Suprapubic skin (tissue), 4 donors: ENCODE measurements at regions not wholly inside any gene's neighbourhood (a gene's known extent, or its start where the extent isn't known, plus 50 kb on each side); places are given as distances from the start of the nearest gene placed in this dataset.

Source experiments
- DNase-seq, 2 donors: peaks; one replicate each; pipeline ENCODE4 v3.0.0-alpha.2; 2019; ENCODE audit warnings: low spot score in 2 of 2
- H3K27ac ChIP-seq: fragments of 200-600 bp; sonication (generic); one replicate; pipeline ENCODE4 v1.5.1; 2019
- H3K27me3 ChIP-seq: fragments of 200-600 bp; sonication (generic); one replicate; pipeline ENCODE4 v1.5.1; 2019
- H3K36me3 ChIP-seq: fragments of 200-600 bp; sonication (generic); one replicate; pipeline ENCODE4 v1.5.1; 2019
- H3K4me1 ChIP-seq: fragments of 200-600 bp; sonication (generic); one replicate; pipeline ENCODE4 v1.5.1; 2019
- H3K4me3 ChIP-seq: fragments of 200-600 bp; sonication (generic); one replicate; pipeline ENCODE4 v1.5.1; 2019; ENCODE audit warnings: mild to moderate bottlenecking
- H3K9me3 ChIP-seq: fragments of 200-600 bp; sonication (generic); one replicate; pipeline ENCODE4 v1.5.1; 2019
- CTCF ChIP-seq, 2 donors: fragments of 200-600 bp in 1 of 2; fragments of 450-650 bp in 1 of 2; sonication (generic) in 1 of 2; IDR thresholded peaks; one replicate each; pipeline ENCODE4 v1.5.1; 2016 to 2019; ENCODE audit warnings: antibody characterized with exemption in 2 of 2, mild to moderate bottlenecking in 1 of 2, moderate library complexity in 1 of 2
- EP300 ChIP-seq: sonication (generic); formaldehyde crosslinking; IDR thresholded peaks from one replicate; pipeline ENCODE4 v1.6.1; 2017; ENCODE audit warnings: antibody characterized with exemption
- POLR2A ChIP-seq, 2 donors: fragments of 450-650 bp; IDR thresholded peaks; one replicate each; pipeline ENCODE4 v1.6.1; 2017; ENCODE audit warnings: antibody characterized with exemption in 2 of 2, mild to moderate bottlenecking in 2 of 2, moderate library complexity in 2 of 2
- POLR2AphosphoS5 ChIP-seq, 3 donors: sonication (generic); formaldehyde crosslinking; IDR thresholded peaks; one replicate each; pipeline ENCODE4 v1.6.1; 2017; ENCODE audit warnings: antibody characterized with exemption in 3 of 3
- WGBS: methylation state at CpG from one replicate; pipeline ENCODE4 v1.1.5; 2018; 5-methylcytosine and 5-hydroxymethylcytosine counted together

- Histone ChIP-seq H3K4me1 (no peaks in the 10 kb centered on the region), H3K9me3 (no peaks in the 10 kb centered on the region), H3K4me3 (no peak overlapping the region), H3K27me3 (no peaks in the 10 kb centered on the region), H3K27ac (no peak overlapping the region), H3K36me3 (no peaks in the 10 kb centered on the region)
- 59% methylated on average over 1 of the region's 1 CpG for WGBS
- no peak for DNase-seq
- TF ChIP-seq EP300, result no peak
- no peak for TF ChIP-seq POLR2AphosphoS5 (IDR thresholded peaks at IDR 0.05)
- TF ChIP-seq POLR2A (IDR thresholded peaks at IDR 0.05), result no peak
- TF ChIP-seq CTCF (IDR thresholded peaks at IDR 0.05), result no peak
Measured at GRCh38 chr12:87233671-87234070, 795.5 kb downstream of the C12orf50 start.

- 37% methylated on average over 1 of the region's 1 CpG for WGBS
- Histone ChIP-seq H3K27ac (no peak overlapping the region), H3K36me3 (no peaks in the 10 kb centered on the region), H3K27me3 (no peaks in the 10 kb centered on the region), H3K4me3 (no peak overlapping the region), H3K4me1 (no peaks in the 10 kb centered on the region), H3K9me3 (no peaks in the 10 kb centered on the region)
- TF ChIP-seq POLR2A (IDR thresholded peaks at IDR 0.05) (no peak), EP300 (no peak), POLR2AphosphoS5 (IDR thresholded peaks at IDR 0.05) (no peak), CTCF (IDR thresholded peaks at IDR 0.05) (no peak)
- no peak for DNase-seq
Measured at GRCh38 chr12:87231818-87232217, 797.4 kb downstream of the C12orf50 start.

GRCh38 chr12:87230441-87230840, 798.8 kb downstream of the C12orf50 start:
- DNase-seq, result no peak
- Histone ChIP-seq H3K4me3 (no peak overlapping the region), H3K27me3 (no peaks in the 10 kb centered on the region), H3K4me1 (no peaks in the 10 kb centered on the region), H3K36me3 (no peaks in the 10 kb centered on the region), H3K9me3 (no peaks in the 10 kb centered on the region), H3K27ac (no peak overlapping the region)
- 77% methylated on average over 2 of the region's 2 CpGs for WGBS
- TF ChIP-seq POLR2A (IDR thresholded peaks at IDR 0.05) (no peak), POLR2AphosphoS5 (IDR thresholded peaks at IDR 0.05) (no peak), EP300 (no peak), CTCF (IDR thresholded peaks at IDR 0.05) (no peak)

- DNase-seq, result no peak
- Histone ChIP-seq H3K4me3 (no peak overlapping the region), H3K36me3 (no peaks in the 10 kb centered on the region), H3K9me3 (no peaks in the 10 kb centered on the region), H3K27ac (no peak overlapping the region), H3K4me1 (no peaks in the 10 kb centered on the region), H3K27me3 (no peaks in the 10 kb centered on the region)
- 76% methylated on average over 3 of the region's 3 CpGs for WGBS
- no peak for TF ChIP-seq CTCF (IDR thresholded peaks at IDR 0.05)
- TF ChIP-seq POLR2A (IDR thresholded peaks at IDR 0.05), result no peak
- TF ChIP-seq EP300, result no peak
- no peak for TF ChIP-seq POLR2AphosphoS5 (IDR thresholded peaks at IDR 0.05)
Measured at GRCh38 chr12:87227162-87227561, 802.0 kb downstream of the C12orf50 start.

GRCh38 chr12:87217491-87217890, 811.7 kb downstream of the C12orf50 start:
- no peak for DNase-seq
- no peak for TF ChIP-seq POLR2AphosphoS5 (IDR thresholded peaks at IDR 0.05)
- TF ChIP-seq CTCF (IDR thresholded peaks at IDR 0.05), result no peak
- H3K27me3 ChIP-seq, result no peaks in the 10 kb centered on the region
- no peaks in the 10 kb centered on the region for H3K36me3 ChIP-seq
- H3K4me1 ChIP-seq, result no peaks in the 10 kb centered on the region
- H3K9me3 ChIP-seq, result no peaks in the 10 kb centered on the region
- no peak overlapping the region for H3K27ac ChIP-seq
- H3K4me3 ChIP-seq, result no peak overlapping the region
